Karpas-422 (cell line): ENCODE measurements at regions not wholly inside any gene's neighbourhood (a gene's known extent, or its start where the extent isn't known, plus 50 kb on each side); places are given as distances from the start of the nearest gene placed in this dataset.
"Not testable (repeated sequence)": the region's sequence is repeated elsewhere in the genome, so short reads cannot be mapped to it uniquely, and the experiment has no call there.

Experiments used
- DNase-seq: peaks from one replicate; pipeline ENCODE4 v3.0.0-alpha.2; 2015
- H2AFZ ChIP-seq: fragments of 200-600 bp; sonication (generic); 2 replicates; pipeline ENCODE4 v1.6.1; 2014; ENCODE audit warnings: antibody characterized with exemption, low read length, mixed read lengths
- H3K27ac ChIP-seq: fragments of 200-600 bp; sonication (generic); 2 replicates; pipeline ENCODE4 v1.5.1; 2014; ENCODE audit warnings: mild to moderate bottlenecking, low read length, moderate library complexity
- H3K27me3 ChIP-seq: fragments of 200-600 bp; sonication (generic); 2 replicates; pipeline ENCODE4 v1.6.1; 2014; ENCODE audit warnings: low read length, mixed read lengths
- H3K36me3 ChIP-seq: fragments of 200-600 bp; sonication (generic); 2 replicates; pipeline ENCODE4 v1.6.1; 2014; ENCODE audit warnings: low read length, mixed read lengths; ENCODE audit not compliant: insufficient read depth
- H3K4me1 ChIP-seq: fragments of 200-600 bp; sonication (generic); 2 replicates; pipeline ENCODE4 v1.6.1; 2014; ENCODE audit warnings: mild to moderate bottlenecking, low read length, mixed read lengths
- H3K4me2 ChIP-seq: fragments of 200-600 bp; sonication (generic); 2 replicates; pipeline ENCODE4 v1.6.1; 2014; ENCODE audit warnings: low read length, low read depth, mild to moderate bottlenecking; ENCODE audit not compliant: poor library complexity, severe bottlenecking
- H3K4me3 ChIP-seq: fragments of 200-600 bp; sonication (generic); 2 replicates; pipeline ENCODE4 v1.5.1; 2014; ENCODE audit warnings: mild to moderate bottlenecking, antibody characterized with exemption, low read length, mixed read lengths
- H3K79me2 ChIP-seq: fragments of 200-600 bp; sonication (generic); 2 replicates; pipeline ENCODE4 v1.6.1; 2014; ENCODE audit warnings: mild to moderate bottlenecking, low read length, mixed read lengths
- H3K9ac ChIP-seq: fragments of 200-600 bp; sonication (generic); 2 replicates; pipeline ENCODE4 v1.6.0; 2014; ENCODE audit warnings: low read length
- H3K9me2 ChIP-seq: fragments of 200-600 bp; sonication (generic), shearing (Covaris generic); replicated peaks from 2 replicates; pipeline ENCODE4 v1.6.0; 2014; ENCODE audit warnings: mild to moderate bottlenecking, low read length, moderate library complexity; ENCODE audit not compliant: insufficient read depth
- H3K9me3 ChIP-seq: fragments of 300-700, 200-600 bp; sonication (generic); 2 replicates; pipeline ENCODE4 v1.6.1; 2014; ENCODE audit warnings: low read length, mixed read lengths
- H4K20me1 ChIP-seq: fragments of 200-600 bp; sonication (generic); 2 replicates; pipeline ENCODE4 v1.6.1; 2014; ENCODE audit warnings: mild to moderate bottlenecking, antibody characterized with exemption, low read length, low read depth; ENCODE audit not compliant: insufficient read depth

DNA sequence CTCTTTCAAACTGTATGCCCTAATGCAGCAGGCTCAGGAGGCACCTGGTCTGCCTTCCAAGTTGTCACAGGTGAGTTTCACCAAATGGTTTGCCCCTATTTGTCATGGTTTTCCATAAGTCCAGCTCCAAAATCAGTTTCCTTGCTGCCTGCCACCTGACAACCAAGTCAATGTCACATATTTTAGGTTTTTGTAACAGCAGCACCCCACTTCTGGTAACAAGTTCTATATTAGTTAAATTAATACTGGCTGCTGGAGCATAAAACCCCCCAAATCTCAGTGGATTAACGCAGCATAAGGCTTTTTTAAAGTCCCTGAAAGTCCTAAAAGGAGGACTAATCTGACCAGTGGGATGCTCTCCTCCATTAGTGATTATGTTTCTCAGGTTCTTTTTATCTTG, 200.7 kb downstream of the RRAGC start:
- no peaks in the 10 kb centered on the region for H4K20me1 ChIP-seq
- no peak overlapping the region for H2AFZ ChIP-seq
- no peak for DNase-seq
- no peaks in the 10 kb centered on the region for H3K9me2 ChIP-seq
- no peaks in the 10 kb centered on the region for H3K9me3 ChIP-seq
- no peaks in the 10 kb centered on the region for H3K36me3 ChIP-seq
- no peak overlapping the region for H3K4me2 ChIP-seq
- no peaks in the 10 kb centered on the region for H3K79me2 ChIP-seq
- no peaks in the 10 kb centered on the region; the same call in 1 of the 2 replicates for H3K4me1 ChIP-seq
- H3K27ac ChIP-seq = no peak overlapping the region
- no peak overlapping the region for H3K9ac ChIP-seq
- no peak overlapping the region for H3K4me3 ChIP-seq
- H3K27me3 ChIP-seq = 0 out of 2 replicates have a peak, but pooled peaks cover 2% of the 10 kb centered on the region

DNA sequence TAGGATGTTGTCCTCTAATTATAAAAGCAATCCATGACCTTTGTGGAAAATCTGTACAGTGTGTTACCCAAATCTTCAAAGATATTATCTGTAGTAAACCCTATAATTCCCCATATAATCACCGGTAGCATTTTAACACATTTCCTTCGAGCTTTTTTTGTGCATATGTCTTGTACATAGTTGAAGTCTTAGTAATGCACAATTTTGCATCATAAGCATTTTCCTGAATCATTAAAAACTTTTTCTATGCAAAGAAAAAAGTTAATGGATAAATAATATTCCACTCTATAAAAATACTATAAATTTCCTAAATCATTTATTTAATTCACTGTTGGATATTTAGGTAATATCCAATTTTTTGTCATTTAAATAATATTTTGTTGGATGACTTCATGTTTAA, 201.7 kb downstream of the RRAGC start:
- Histone ChIP-seq H3K27me3 (0 out of 2 replicates have a peak, but pooled peaks cover 2% of the 10 kb centered on the region), H3K36me3 (no peaks in the 10 kb centered on the region), H3K9ac (no peak overlapping the region), H3K27ac (no peak overlapping the region), H3K79me2 (no peaks in the 10 kb centered on the region), H4K20me1 (no peaks in the 10 kb centered on the region), H3K4me1 (no peaks in the 10 kb centered on the region; the same call in 1 of the 2 replicates), H2AFZ (no peak overlapping the region), H3K4me3 (no peak overlapping the region), H3K4me2 (no peak overlapping the region), H3K9me3 (no peaks in the 10 kb centered on the region), H3K9me2 (no peaks in the 10 kb centered on the region)
- DNase-seq = no peak

DNA sequence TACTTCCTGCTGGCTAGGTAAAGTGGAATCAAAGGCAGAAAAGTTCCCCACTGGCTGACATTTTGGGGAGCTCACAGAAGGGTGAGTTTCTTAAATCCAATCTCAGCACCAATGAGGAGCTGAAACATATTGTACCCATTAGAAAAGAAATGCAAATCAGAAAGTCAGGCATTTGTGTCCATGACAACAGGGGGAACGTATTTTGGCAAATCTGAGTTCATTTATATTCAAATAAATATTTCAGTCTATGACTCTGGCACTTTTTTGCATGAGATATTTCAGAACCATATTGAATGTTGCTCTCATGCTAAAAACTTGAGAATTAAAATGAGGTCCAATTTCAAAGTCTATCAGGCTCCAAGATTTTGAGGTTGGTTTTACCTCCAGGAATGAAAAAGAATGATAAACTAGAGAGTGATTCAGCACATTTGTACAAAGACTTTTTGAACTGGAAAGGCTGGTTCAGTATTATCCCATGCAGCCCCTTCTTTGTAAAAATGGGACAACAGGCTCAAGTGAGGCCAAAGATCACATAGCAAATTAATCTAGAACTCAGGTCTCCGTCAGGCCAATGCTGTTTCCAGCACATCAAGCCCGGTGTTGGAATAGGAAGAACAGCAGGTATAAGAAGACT, 202.2 kb downstream of the RRAGC start:
- Histone ChIP-seq H3K4me3 (no peak overlapping the region), H3K9me2 (no peaks in the 10 kb centered on the region), H4K20me1 (no peaks in the 10 kb centered on the region), H3K79me2 (no peaks in the 10 kb centered on the region), H2AFZ (no peak overlapping the region), H3K4me1 (no peaks in the 10 kb centered on the region; the same call in 1 of the 2 replicates), H3K9me3 (no peaks in the 10 kb centered on the region), H3K27me3 (0 out of 2 replicates have a peak, but pooled peaks cover 2% of the 10 kb centered on the region), H3K9ac (no peak overlapping the region), H3K36me3 (no peaks in the 10 kb centered on the region), H3K4me2 (no peak overlapping the region), H3K27ac (no peak overlapping the region)
- no peak for DNase-seq

DNA sequence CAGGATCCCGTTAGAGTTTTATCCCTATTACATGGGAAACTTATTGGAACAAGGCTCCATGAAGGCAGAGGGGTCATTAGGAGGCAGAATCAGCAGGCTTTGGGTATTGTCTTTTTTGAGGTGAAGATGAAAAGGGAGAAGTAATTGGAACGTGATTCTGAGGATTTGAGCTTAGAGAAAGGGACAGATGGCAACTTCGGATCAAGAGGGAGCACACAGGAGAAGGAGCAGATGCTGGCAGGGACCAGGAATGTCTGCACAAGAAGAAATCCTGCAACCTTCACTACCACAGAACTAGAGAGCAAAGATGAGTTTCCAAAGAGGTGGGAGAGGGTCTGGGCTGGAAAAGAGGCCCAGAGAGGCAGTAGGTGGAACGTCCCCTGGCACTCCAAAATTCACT, 202.8 kb downstream of the RRAGC start:
- Histone ChIP-seq H4K20me1 (no peaks in the 10 kb centered on the region), H3K27me3 (0 out of 2 replicates have a peak, but pooled peaks cover 2% of the 10 kb centered on the region), H3K9me2 (no peaks in the 10 kb centered on the region), H3K9me3 (no peaks in the 10 kb centered on the region), H3K27ac (no peak overlapping the region), H3K4me3 (no peak overlapping the region), H3K4me1 (no peaks in the 10 kb centered on the region; the same call in 1 of the 2 replicates), H3K36me3 (no peaks in the 10 kb centered on the region), H3K79me2 (no peaks in the 10 kb centered on the region), H3K4me2 (no peak overlapping the region), H3K9ac (no peak overlapping the region), H2AFZ (no peak overlapping the region)
- no peak for DNase-seq

DNA sequence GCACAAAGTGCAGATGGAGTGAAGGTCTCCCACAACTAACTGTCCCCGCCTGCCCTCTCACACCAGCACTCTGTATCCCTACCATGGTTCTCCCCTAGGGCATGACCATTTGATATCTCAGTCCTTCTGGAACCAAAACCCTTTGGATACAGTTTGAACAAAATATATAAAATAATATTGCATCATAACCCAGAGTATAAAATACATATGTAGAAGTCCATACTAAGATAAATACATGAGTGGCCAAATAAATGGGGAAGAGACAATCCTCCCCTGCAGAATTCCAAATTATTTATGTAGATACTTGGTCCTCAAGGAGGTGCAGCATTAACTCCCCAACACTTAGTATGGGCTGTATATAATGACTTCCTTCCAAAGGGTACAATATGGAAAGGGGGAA, 207.4 kb downstream of the RRAGC start:
- no peak for DNase-seq
- Histone ChIP-seq H3K9me2 (no peaks in the 10 kb centered on the region), H3K9me3 (no peaks in the 10 kb centered on the region)

DNA sequence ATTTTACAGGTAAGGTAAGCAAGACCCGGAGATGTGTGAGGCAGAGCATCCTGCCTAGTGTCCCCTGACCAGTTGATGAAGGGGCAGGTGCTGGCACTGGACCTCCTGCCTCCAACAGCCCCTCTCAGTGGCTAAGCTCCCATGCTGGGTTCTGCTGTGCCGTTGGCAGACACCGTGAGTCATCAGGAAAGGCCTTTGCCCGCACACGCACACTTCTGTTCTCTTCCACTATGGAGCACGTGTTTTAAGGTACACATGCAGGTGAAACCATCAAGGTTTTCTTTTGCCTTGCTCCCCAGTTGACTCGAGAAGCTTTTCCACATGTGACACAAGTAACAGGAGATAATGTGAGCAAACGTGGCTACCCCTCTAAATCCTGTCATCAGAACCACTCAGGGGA, 207.9 kb downstream of the RRAGC start:
- Histone ChIP-seq H3K9me2 (no peaks in the 10 kb centered on the region), H3K79me2 (no peaks in the 10 kb centered on the region), H3K36me3 (no peaks in the 10 kb centered on the region), H3K9ac (no peak overlapping the region), H2AFZ (no peak overlapping the region), H3K4me2 (no peak overlapping the region), H3K9me3 (no peaks in the 10 kb centered on the region), H3K27ac (no peak overlapping the region), H3K4me3 (no peak overlapping the region), H4K20me1 (no peaks in the 10 kb centered on the region), H3K27me3 (0 out of 2 replicates have a peak, but pooled peaks cover 2% of the 10 kb centered on the region), H3K4me1 (no peaks in the 10 kb centered on the region)
- DNase-seq = no peak

More for the DNA sequence above, 207.4 kb downstream of the RRAGC start:
- Histone ChIP-seq H3K4me1 (no peaks in the 10 kb centered on the region; the same call in 1 of the 2 replicates), H4K20me1 (no peaks in the 10 kb centered on the region), H3K36me3 (no peaks in the 10 kb centered on the region), H3K4me3 (no peak overlapping the region), H3K4me2 (no peak overlapping the region), H3K27ac (no peak overlapping the region), H3K27me3 (0 out of 2 replicates have a peak, but pooled peaks cover 2% of the 10 kb centered on the region), H3K79me2 (no peaks in the 10 kb centered on the region), H2AFZ (no peak overlapping the region), H3K9ac (no peak overlapping the region)

DNA sequence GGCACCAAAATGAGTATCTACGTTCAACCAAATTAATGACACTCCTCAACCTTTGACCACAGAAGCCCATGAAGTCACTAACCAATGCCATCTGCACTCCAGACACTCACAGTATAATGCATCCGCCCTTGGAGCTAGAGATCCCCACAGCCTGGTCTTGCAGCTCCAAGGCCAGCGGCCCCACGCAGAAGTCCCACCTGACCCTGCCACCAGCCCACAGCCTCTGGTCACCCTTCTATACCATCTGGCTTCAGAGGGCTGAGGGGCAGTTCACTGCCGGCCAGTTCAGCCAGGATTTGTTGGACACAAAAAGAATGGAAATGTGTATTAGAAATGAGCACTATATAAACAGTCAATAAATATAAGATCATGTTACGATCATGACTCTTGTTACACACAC, 211.2 kb downstream of the RRAGC start:
- DNase-seq = no peak
- Histone ChIP-seq H3K9ac (no peak overlapping the region), H3K4me1 (no peaks in the 10 kb centered on the region), H3K27ac (no peak overlapping the region), H3K79me2 (no peaks in the 10 kb centered on the region), H3K4me2 (no peak overlapping the region), H3K36me3 (no peaks in the 10 kb centered on the region), H2AFZ (no peak overlapping the region), H3K9me3 (no peaks in the 10 kb centered on the region), H4K20me1 (no peaks in the 10 kb centered on the region), H3K27me3 (no peaks in the 10 kb centered on the region), H3K9me2 (no peaks in the 10 kb centered on the region), H3K4me3 (no peak overlapping the region)

DNA sequence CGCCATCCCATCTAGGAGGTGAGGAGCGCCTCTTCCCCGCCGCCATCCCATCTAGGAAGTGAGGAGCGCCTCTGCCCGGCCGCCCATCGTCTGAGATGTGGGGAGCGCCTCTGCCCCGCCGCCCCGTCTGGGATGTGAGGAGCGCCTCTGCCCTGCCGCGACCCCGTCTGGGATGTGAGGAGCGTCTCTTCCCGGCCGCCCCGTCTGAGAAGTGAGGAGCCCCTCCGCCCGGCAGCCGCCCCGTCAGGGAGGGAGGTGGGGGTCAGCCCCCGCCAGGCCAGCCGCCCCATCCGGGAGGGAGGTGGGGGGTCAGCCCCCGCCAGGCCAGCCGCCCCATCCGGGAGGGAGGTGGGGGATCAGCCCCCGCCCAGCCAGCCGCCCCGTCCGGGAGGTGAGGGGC, 212.2 kb downstream of the RRAGC start:
- H3K9me3 ChIP-seq, H3K9ac ChIP-seq, H3K4me1 ChIP-seq, H3K4me2 ChIP-seq, H3K9me2 ChIP-seq, H3K36me3 ChIP-seq, DNase-seq, H3K79me2 ChIP-seq, H2AFZ ChIP-seq, H3K27me3 ChIP-seq, H4K20me1 ChIP-seq, H3K27ac ChIP-seq, H3K4me3 ChIP-seq: not testable (repeated sequence)
